K562 (cell line): ENCODE measurements at regions not wholly inside any gene's neighbourhood (a gene's known extent, or its start where the extent isn't known, plus 50 kb on each side); places are given as distances from the start of the nearest gene placed in this dataset.

ENCODE experiments used
- RBM22 ChIP-seq: fragments of 200-400 bp; formaldehyde crosslinking; IDR thresholded peaks from 2 replicates; pipeline ENCODE4 v1.6.1; 2018; ENCODE audit warnings: low read length, low read depth; ENCODE audit not compliant: poor library complexity, severe bottlenecking
- TF ChIP-seq, protein P1 (sequence below): fragments of 450-650 bp; IDR thresholded peaks from 2 replicates; pipeline ENCODE4 v1.6.1; 2016; ENCODE audit warnings: mild to moderate bottlenecking, moderate library complexity

DNA sequence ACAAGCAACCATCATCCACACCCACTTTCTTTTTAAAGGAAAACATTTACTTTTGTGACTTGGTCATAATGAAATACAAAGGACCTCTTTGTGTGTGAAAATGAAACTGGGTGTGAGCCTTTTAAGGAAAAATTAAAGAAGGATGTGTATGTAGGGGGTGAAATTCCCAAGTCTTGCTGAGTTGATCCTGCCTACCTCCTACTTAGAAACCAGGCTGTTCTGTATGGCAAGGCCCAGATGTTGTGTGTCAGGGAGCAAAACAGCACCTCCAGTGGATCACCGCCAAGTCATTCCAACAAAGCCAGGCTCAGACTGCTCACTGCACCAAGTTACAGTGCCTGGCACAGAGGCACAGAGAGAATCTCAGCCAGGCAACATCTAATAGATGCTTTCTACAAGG, 198.5 kb upstream of the FBN2 start (continued):
- TF ChIP-seq, protein P1, sequence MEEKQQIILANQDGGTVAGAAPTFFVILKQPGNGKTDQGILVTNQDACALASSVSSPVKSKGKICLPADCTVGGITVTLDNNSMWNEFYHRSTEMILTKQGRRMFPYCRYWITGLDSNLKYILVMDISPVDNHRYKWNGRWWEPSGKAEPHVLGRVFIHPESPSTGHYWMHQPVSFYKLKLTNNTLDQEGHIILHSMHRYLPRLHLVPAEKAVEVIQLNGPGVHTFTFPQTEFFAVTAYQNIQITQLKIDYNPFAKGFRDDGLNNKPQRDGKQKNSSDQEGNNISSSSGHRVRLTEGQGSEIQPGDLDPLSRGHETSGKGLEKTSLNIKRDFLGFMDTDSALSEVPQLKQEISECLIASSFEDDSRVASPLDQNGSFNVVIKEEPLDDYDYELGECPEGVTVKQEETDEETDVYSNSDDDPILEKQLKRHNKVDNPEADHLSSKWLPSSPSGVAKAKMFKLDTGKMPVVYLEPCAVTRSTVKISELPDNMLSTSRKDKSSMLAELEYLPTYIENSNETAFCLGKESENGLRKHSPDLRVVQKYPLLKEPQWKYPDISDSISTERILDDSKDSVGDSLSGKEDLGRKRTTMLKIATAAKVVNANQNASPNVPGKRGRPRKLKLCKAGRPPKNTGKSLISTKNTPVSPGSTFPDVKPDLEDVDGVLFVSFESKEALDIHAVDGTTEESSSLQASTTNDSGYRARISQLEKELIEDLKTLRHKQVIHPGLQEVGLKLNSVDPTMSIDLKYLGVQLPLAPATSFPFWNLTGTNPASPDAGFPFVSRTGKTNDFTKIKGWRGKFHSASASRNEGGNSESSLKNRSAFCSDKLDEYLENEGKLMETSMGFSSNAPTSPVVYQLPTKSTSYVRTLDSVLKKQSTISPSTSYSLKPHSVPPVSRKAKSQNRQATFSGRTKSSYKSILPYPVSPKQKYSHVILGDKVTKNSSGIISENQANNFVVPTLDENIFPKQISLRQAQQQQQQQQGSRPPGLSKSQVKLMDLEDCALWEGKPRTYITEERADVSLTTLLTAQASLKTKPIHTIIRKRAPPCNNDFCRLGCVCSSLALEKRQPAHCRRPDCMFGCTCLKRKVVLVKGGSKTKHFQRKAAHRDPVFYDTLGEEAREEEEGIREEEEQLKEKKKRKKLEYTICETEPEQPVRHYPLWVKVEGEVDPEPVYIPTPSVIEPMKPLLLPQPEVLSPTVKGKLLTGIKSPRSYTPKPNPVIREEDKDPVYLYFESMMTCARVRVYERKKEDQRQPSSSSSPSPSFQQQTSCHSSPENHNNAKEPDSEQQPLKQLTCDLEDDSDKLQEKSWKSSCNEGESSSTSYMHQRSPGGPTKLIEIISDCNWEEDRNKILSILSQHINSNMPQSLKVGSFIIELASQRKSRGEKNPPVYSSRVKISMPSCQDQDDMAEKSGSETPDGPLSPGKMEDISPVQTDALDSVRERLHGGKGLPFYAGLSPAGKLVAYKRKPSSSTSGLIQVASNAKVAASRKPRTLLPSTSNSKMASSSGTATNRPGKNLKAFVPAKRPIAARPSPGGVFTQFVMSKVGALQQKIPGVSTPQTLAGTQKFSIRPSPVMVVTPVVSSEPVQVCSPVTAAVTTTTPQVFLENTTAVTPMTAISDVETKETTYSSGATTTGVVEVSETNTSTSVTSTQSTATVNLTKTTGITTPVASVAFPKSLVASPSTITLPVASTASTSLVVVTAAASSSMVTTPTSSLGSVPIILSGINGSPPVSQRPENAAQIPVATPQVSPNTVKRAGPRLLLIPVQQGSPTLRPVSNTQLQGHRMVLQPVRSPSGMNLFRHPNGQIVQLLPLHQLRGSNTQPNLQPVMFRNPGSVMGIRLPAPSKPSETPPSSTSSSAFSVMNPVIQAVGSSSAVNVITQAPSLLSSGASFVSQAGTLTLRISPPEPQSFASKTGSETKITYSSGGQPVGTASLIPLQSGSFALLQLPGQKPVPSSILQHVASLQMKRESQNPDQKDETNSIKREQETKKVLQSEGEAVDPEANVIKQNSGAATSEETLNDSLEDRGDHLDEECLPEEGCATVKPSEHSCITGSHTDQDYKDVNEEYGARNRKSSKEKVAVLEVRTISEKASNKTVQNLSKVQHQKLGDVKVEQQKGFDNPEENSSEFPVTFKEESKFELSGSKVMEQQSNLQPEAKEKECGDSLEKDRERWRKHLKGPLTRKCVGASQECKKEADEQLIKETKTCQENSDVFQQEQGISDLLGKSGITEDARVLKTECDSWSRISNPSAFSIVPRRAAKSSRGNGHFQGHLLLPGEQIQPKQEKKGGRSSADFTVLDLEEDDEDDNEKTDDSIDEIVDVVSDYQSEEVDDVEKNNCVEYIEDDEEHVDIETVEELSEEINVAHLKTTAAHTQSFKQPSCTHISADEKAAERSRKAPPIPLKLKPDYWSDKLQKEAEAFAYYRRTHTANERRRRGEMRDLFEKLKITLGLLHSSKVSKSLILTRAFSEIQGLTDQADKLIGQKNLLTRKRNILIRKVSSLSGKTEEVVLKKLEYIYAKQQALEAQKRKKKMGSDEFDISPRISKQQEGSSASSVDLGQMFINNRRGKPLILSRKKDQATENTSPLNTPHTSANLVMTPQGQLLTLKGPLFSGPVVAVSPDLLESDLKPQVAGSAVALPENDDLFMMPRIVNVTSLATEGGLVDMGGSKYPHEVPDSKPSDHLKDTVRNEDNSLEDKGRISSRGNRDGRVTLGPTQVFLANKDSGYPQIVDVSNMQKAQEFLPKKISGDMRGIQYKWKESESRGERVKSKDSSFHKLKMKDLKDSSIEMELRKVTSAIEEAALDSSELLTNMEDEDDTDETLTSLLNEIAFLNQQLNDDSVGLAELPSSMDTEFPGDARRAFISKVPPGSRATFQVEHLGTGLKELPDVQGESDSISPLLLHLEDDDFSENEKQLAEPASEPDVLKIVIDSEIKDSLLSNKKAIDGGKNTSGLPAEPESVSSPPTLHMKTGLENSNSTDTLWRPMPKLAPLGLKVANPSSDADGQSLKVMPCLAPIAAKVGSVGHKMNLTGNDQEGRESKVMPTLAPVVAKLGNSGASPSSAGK, result no peak
- no peak for TF ChIP-seq RBM22
